Natural killer cell treated with Interleukin-12 subunit alpha and Interleukin-12 subunit beta and Interleukin-15 and Interleukin-18, amount 100 ng/mL, for 72 hours (primary cell): ENCODE measurements at regions not wholly inside any gene's neighbourhood (a gene's known extent, or its start where the extent isn't known, plus 50 kb on each side); places are given as distances from the start of the nearest gene placed in this dataset.
"Not testable (repeated sequence)": the region's sequence is repeated elsewhere in the genome, so short reads cannot be mapped to it uniquely, and the experiment has no call there.

Source experiments
- ATAC-seq, 2 donors: fragments of 150-1000 bp; cut with Tn5 transposase in 1 of 2; sonication (Bioruptor Pico), chemical (Tn5 transposase) in 1 of 2; 2 replicates each; pipeline ENCODE4 v1.10.0; 2021
- DNase-seq: peaks from one replicate; pipeline ENCODE4 v3.0.0; 2022; ENCODE audit warnings: low spot score
- H3K27ac Mint-ChIP-seq, 2 donors: 1 replicate in 1 of 2; 2 replicates in 1 of 2; pipeline ENCODE4 v1.8.0; 2022; ENCODE audit warnings: mixed read lengths in 2 of 2, mild to moderate bottlenecking in 1 of 2, moderate library complexity in 1 of 2
- H3K27me3 Mint-ChIP-seq, 2 donors: 1 replicate in 1 of 2; 2 replicates in 1 of 2; pipeline ENCODE4 v1.8.0; 2022; ENCODE audit warnings: mixed read lengths in 2 of 2
- H3K36me3 Mint-ChIP-seq: one replicate; pipeline ENCODE4 v1.8.0; 2022; ENCODE audit warnings: mixed read lengths
- H3K4me1 Mint-ChIP-seq, 2 donors: 1 replicate in 1 of 2; 2 replicates in 1 of 2; pipeline ENCODE4 v1.8.0; 2022; ENCODE audit warnings: low read depth in 2 of 2, mixed read lengths in 2 of 2, mild to moderate bottlenecking in 1 of 2
- H3K4me3 Mint-ChIP-seq: one replicate; pipeline ENCODE4 v1.8.0; 2022; ENCODE audit warnings: mixed read lengths
- H3K9me3 Mint-ChIP-seq: 2 replicates; pipeline ENCODE4 v1.8.0; 2022; ENCODE audit warnings: mixed read lengths

DNA sequence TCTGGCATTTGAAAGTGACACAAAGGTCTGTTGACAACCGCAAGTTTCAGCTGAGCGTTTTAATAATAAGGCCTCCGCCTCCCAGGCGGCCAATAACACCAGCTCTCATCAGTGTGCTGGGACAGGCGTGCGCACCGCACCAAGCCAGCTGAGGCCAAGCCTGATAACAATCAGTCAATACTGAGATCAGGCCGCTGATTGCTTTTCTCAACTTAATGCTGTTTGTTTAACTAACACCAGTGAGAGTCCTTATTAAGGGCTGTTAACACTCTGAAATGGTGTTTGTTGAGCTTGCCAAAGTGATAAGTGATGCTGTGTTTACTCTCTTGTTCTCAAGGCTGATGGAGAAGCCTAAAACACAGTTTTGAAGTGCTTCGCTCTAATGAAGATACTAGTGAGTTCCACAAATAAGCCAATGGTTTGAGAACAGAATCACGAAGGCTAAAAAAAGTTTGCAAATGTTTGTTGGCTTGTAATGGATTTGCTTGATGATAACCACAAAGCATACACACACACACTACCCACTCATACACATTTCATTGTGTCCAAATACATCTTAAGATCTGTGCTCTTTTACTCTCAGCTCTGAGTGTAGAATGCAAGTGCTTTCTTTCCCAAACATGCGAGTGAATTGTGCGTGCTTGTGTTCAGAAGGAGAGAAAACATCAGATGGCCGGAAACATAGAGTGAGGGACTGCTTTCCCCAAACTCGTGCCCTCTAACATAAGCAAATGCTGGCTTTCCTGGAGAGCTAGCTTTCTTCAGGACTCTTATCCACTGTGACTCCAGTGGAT is 330.4 kb upstream of the KLF4 start:
- H3K36me3 Mint-ChIP-seq = no peaks in the 10 kb centered on the region
- H3K4me3 Mint-ChIP-seq = no peak overlapping the region
- ATAC-seq (no peak), DNase-seq (no peak)
- H3K27ac Mint-ChIP-seq = no peak overlapping the region
- no peaks in the 10 kb centered on the region for H3K4me1 Mint-ChIP-seq
- peaks cover 3% of the 10 kb centered on the region for H3K9me3 Mint-ChIP-seq
- H3K27me3 Mint-ChIP-seq = no peaks in the 10 kb centered on the region

DNA sequence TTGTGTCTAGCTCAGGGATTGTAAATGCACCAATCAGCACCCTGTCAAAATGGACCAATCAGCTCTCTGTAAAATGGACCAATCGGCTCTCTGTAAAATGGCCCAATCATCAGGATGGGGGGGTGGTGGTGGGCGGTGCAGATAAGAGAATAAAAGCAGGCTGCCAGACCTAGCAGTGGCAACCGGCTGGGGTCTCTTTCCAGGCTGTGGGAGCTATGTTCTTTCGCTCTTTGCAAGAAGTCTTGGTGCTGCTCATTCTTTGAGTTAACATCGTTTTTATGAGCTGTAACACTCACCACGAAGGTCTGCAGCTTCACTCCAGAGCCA is 328.9 kb upstream of the KLF4 start:
- not testable (repeated sequence) for H3K27ac Mint-ChIP-seq, H3K4me1 Mint-ChIP-seq, H3K36me3 Mint-ChIP-seq, DNase-seq, ATAC-seq, H3K4me3 Mint-ChIP-seq, H3K27me3 Mint-ChIP-seq, H3K9me3 Mint-ChIP-seq

DNA sequence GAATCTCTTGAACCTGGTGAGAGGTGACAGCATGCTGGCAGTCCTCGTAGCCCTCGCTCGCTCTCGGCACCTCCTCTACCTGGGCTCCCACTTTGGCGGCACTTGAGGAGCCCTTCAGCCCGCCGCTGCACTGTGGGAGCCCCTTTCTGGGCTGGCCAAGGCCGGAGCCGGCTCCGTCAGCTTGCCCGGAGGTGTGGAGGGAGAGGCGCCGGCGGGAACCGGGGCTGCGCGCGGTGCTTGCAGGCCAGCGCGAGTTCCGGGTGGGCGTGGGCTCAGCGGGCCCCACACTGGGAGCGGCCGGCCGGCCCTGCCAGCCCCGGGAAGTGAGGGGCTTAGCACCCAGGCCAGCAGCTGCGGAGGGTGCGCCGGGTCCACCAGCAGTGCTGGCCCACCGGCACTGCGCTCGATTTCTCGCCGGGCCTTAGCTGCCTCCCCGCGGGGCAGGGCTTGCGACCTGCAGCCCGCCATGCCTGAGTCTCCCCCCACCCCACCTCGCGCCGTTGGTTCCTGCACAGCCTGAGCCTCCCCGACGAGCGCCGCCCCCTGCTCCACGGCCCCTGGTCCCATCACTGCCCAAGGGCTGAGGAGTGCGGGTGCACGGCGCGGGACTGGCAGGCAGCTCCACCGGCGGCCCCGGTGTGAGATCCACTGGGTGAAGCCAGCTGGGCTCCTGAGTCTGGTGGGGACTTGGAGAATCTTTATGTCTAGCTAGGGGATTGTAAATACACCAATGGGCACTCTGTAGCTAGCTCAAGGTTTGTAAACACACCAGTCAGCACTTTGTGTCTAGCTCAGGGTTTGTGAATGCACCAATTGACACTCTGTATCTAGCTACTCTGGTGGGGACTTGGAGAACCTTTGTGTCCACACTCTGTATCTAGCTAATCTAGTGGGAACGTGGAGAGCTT is 328.3 kb upstream of the KLF4 start:
- not testable (repeated sequence) for ATAC-seq, H3K4me1 Mint-ChIP-seq, H3K27ac Mint-ChIP-seq, H3K27me3 Mint-ChIP-seq, DNase-seq, H3K36me3 Mint-ChIP-seq, H3K4me3 Mint-ChIP-seq, H3K9me3 Mint-ChIP-seq

DNA sequence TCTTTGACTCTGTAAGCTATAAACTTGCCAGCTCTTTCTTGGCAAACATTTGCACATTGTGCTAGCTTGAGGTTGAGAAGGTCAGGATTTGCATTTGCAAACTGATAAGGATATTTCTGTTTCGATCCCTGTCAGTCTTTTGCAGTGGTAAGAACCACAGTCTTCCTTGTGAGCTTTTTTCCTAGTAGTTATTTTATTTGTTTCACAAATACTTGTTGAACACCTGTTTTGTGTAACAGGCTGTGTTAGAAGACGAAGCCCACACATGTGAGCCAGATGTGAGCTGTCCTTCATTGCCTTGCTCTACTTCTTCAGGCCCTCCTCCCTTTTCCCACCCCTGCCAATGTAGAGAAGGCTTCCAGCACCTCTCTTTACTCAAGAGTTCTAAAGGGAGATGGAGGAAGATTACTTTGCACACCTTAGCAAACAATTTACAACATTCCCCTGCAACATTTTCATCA is 327.0 kb upstream of the KLF4 start:
- H3K4me1 Mint-ChIP-seq = no peaks in the 10 kb centered on the region
- no peak overlapping the region for H3K4me3 Mint-ChIP-seq
- no peak overlapping the region for H3K27ac Mint-ChIP-seq
- no peaks in the 10 kb centered on the region for H3K27me3 Mint-ChIP-seq
- ATAC-seq (no peak), DNase-seq (no peak)
- no peaks in the 10 kb centered on the region for H3K36me3 Mint-ChIP-seq
- H3K9me3 Mint-ChIP-seq = no peaks in the 10 kb centered on the region

DNA sequence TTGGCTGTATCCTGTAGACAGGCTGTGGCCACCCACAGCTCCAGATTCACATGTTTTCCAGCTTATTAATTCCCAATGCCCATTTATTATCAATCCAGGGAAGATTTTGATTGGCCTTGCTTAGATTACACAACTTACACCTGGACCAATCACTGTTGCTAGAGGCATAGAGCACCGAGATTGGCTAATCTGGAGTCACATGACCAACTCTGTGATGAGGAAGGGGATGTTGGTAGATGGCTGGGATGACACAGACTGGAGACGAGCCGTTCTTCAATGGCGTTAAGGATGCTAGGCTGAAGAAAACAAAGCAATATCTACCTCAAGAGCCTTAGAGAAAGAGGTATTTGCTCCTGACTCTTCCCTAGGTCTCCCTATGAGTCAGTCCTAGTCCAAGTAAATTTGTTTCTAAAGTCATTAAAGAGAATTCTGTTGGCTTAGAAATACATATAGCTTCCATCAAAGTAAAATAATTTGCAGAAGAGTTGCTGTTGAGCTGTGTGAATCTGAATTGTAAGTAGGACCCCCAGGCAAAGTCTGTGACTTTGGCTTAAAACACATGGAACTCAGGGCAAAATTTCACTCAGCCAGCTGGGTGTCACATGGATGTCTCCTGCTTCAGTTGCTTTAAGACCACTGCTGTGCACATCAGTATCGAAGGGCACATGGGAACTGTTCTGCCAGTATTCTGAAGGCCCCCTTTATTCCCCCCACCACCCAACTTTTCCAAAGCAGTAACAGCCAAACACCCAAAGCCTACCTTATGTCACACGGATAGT is 326.4 kb upstream of the KLF4 start:
- no peak for ATAC-seq

DNA sequence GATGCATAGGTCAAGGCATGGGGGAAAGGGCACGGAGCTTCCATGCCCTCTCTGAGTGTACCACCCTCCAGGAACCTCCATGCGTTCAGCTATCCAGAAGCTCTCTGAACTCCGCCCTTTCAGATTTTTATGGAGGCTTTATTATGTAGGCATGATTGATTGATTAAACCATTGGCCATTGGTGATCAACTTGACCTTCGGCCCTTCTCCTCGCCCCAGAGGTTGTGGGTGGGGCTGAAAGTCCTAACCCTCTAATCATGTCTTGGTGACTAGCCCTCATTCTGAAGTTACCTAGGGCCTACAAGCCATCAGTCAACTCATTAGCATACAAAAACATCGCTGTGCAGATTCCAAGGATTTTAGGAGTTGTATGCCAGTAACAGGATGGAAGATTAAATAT is 323.7 kb upstream of the KLF4 start:
- no peak overlapping the region for H3K27ac Mint-ChIP-seq
- no peak overlapping the region for H3K4me3 Mint-ChIP-seq
- H3K36me3 Mint-ChIP-seq = no peaks in the 10 kb centered on the region
- peaks cover 3% of the 10 kb centered on the region for H3K9me3 Mint-ChIP-seq
- DNase-seq = no peak
- H3K4me1 Mint-ChIP-seq = peaks cover 0 to 4% of the 10 kb centered on the region in 2 donors
- no peaks in the 10 kb centered on the region for H3K27me3 Mint-ChIP-seq
- ATAC-seq = no peak

More for the DNA sequence above, 326.4 kb upstream of the KLF4 start:
- no peaks in the 10 kb centered on the region for H3K27me3 Mint-ChIP-seq
- H3K27ac Mint-ChIP-seq = no peak overlapping the region
- H3K9me3 Mint-ChIP-seq = no peaks in the 10 kb centered on the region
- no peak overlapping the region for H3K4me3 Mint-ChIP-seq
- no peaks in the 10 kb centered on the region for H3K36me3 Mint-ChIP-seq
- no peaks in the 10 kb centered on the region for H3K4me1 Mint-ChIP-seq
- no peak for DNase-seq

DNA sequence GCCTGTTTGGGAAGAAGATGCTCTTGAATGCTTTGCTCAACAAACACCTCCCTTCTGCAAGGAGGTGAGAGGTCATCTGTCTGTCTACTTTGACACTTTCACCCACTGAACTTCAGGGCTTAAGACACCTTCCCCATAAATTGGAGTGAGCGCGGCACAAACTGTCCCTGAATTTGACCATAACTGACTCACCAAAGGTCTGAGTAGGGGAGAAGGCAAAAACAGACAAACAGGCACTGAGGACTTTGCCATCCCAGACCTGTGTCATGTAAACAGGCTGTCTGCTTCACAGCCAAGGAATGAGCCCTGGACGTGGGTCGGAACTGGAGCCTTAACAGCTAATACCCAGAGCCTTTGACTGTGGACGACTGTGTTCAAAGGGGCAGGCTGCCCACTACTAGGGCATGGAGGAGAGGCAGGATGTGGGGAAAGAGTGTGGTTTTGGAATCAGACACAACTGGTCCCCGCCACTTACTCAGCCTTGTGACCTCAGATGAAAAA is 320.9 kb upstream of the KLF4 start:
- no peaks in the 10 kb centered on the region for H3K36me3 Mint-ChIP-seq
- H3K9me3 Mint-ChIP-seq = peaks cover 7% of the 10 kb centered on the region
- ATAC-seq (no peak), DNase-seq (no peak)
- H3K27me3 Mint-ChIP-seq = no peaks in the 10 kb centered on the region
- H3K27ac Mint-ChIP-seq = no peak overlapping the region
- peaks cover 0 to 4% of the 10 kb centered on the region in 2 donors for H3K4me1 Mint-ChIP-seq
- no peak overlapping the region for H3K4me3 Mint-ChIP-seq

DNA sequence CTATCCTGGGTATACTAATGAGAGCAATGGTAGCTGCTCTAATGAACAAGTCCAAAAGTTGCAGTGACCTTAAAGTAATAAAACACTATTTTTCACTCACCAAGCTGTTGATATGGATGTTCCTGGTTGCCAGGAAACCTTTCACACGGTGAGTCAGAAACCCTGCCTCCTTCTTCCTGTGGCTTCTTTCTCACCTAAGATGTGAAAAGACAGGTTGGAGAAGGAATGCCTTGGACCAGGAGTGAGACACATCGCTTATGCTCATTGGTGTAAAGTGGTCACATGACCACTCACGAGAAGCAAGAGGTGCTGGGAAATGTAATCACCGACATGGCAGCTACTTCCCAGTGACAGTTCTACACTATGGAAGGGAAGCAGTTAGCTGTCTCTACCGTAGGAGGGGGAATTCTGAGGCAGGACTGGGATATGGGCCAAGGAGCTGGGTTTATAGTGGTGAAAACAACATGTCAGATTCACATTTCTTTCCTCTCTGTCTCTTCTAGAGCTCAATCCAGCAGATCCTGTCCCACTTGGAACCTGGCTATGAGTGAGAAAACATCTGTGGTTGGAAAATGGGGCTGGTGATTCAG is 320.4 kb upstream of the KLF4 start:
- peaks cover 0 to 4% of the 10 kb centered on the region in 2 donors for H3K4me1 Mint-ChIP-seq
- DNase-seq = no peak
- ATAC-seq = no peak
- H3K36me3 Mint-ChIP-seq = no peaks in the 10 kb centered on the region
- H3K27ac Mint-ChIP-seq = no peak overlapping the region
- no peaks in the 10 kb centered on the region for H3K27me3 Mint-ChIP-seq
- peaks cover 7% of the 10 kb centered on the region for H3K9me3 Mint-ChIP-seq
- no peak overlapping the region for H3K4me3 Mint-ChIP-seq

DNA sequence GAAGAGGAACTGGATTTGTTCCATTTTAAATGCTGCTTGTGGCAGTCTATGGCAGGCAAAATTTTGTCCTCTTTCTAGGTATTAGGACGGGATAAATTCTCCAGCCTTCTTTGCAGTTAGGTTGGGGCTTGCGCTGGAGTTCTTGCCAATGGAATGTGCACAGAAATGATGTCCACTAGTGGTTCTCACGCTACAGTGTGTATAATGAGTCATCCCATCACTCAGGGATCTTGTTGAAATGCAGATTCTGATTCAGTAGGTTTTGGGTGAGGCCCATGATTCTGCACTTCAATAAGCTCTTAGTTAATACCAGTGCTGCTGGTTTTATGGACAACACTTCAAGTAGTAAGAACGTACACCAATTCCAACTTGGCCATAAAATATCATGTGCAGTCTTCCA is 317.6 kb upstream of the KLF4 start:
- Mint-ChIP-seq H3K4me1 (peaks cover 0 to 4% of the 10 kb centered on the region in 2 donors), H3K36me3 (no peaks in the 10 kb centered on the region), H3K27me3 (no peaks in the 10 kb centered on the region), H3K27ac (no peak overlapping the region), H3K9me3 (peaks cover 7% of the 10 kb centered on the region), H3K4me3 (no peak overlapping the region)
- ATAC-seq = no peak
- no peak for DNase-seq

DNA sequence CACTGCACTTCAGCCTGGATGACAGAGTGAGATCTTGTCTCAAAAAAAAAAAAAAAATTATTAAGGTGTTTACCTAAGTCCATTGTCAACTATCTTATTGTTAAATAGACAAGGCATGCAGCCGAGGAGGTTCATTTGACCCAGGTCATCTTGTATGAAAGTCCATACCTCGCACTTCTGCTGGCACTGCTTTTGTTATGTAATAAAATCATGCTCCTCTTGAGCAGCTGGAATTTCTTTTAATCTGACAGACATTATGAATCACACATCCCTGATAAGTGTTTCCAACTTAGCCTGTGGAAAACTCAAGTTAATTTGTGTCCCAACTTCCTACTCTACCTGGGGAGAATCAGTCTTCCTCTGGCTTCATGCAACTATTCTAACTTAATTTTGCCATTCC is 315.6 kb upstream of the KLF4 start:
- Mint-ChIP-seq H3K9me3 (peaks cover 7% of the 10 kb centered on the region), H3K36me3 (no peaks in the 10 kb centered on the region), H3K4me1 (peaks cover 0 to 4% of the 10 kb centered on the region in 2 donors), H3K27me3 (no peaks in the 10 kb centered on the region), H3K27ac (no peak overlapping the region), H3K4me3 (no peak overlapping the region)
- no peak for ATAC-seq
- DNase-seq = no peak

DNA sequence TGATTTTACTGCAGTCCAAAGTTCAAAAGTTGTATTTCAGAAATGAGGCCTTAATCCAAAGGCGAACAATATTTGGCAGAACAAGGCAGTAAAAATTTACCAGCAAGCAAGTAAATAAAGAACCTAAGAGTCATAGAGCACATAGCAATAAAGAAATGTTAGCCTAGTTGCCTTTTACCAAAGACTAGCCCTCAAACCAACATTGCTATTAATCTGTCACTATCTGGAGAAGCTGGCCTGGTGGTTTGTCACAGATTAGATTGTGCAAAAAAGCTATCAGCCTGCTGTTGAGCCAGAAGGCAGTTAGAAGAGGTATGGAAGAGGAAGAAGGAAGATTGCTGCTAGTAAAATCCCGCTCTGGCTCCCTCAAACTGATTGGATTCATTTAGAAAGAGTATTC is 304.7 kb upstream of the KLF4 start:
- Mint-ChIP-seq H3K36me3 (no peaks in the 10 kb centered on the region), H3K9me3 (peaks cover 4% of the 10 kb centered on the region), H3K27ac (no peak overlapping the region), H3K4me1 (no peaks in the 10 kb centered on the region), H3K4me3 (no peak overlapping the region), H3K27me3 (no peaks in the 10 kb centered on the region)
- DNase-seq = no peak
- no peak for ATAC-seq

DNA sequence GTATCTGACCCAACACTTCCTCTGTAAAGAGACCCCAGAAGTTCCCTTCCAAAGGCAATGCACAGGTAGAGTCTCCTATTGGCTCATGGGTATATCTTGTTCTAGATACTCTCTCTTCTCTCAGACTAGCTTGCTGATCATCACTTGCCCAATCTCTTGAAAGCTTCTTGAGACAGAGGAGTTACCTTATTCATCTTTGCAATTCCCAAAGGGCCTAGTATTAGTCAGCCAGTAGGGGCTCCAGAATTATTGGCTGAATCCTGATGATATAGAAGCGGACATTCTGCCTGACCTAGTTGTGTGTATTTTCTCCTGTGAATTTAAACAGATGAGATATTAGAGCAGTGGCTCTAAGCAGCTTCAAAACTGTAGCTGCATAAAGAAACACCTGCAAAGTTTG is 304.0 kb upstream of the KLF4 start:
- no peaks in the 10 kb centered on the region for H3K4me1 Mint-ChIP-seq
- no peak overlapping the region for H3K27ac Mint-ChIP-seq
- H3K9me3 Mint-ChIP-seq = peaks cover 4% of the 10 kb centered on the region
- H3K36me3 Mint-ChIP-seq = no peaks in the 10 kb centered on the region
- no peak for ATAC-seq
- no peak overlapping the region for H3K4me3 Mint-ChIP-seq
- H3K27me3 Mint-ChIP-seq = no peaks in the 10 kb centered on the region
- DNase-seq = no peak

DNA sequence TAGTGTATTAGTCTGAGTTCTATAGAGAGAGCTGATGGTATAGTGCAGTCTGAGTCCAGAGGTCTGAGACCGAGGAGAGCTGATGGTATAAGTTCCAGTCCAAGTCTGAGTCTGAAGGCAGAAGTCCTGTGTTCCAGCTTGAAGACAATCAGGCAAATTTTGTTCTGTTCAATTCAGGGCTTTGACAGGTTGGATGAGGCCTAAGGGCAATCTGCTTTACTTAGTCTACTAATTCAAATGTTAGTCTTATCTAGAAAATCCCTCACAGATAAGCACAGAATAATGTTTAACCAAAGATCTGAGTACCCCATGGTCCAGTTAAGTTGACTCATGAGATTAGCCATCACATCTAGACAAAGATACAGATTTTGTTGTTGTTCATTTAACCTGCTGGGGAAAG is 303.0 kb upstream of the KLF4 start:
- Mint-ChIP-seq H3K9me3 (peaks cover 4% of the 10 kb centered on the region), H3K36me3 (no peaks in the 10 kb centered on the region), H3K4me3 (no peak overlapping the region), H3K27me3 (no peaks in the 10 kb centered on the region), H3K4me1 (no peaks in the 10 kb centered on the region), H3K27ac (no peak overlapping the region)
- ATAC-seq (no peak), DNase-seq (no peak)
